Stomach smooth muscle (tissue), 2 donors: ENCODE measurements at regions not wholly inside any gene's neighbourhood (a gene's known extent, or its start where the extent isn't known, plus 50 kb on each side); places are given as distances from the start of the nearest gene placed in this dataset.

Experiments used
- H3K27ac ChIP-seq: one replicate; pipeline ENCODE4 v1.7.0; 2013; ENCODE audit warnings: mild to moderate bottlenecking, low read length, inconsistent platforms
- H3K27me3 ChIP-seq, 2 donors: one replicate each; pipeline ENCODE4 v1.7.0; 2013; ENCODE audit warnings: low read length in 2 of 2; ENCODE audit not compliant: insufficient read depth in 2 of 2, control insufficient read depth in 1 of 2
- H3K36me3 ChIP-seq, 2 donors: one replicate each; pipeline ENCODE4 v1.7.0; 2013; ENCODE audit warnings: low read length in 2 of 2; ENCODE audit not compliant: control insufficient read depth in 2 of 2, insufficient read depth in 2 of 2
- H3K4me1 ChIP-seq: one replicate; pipeline ENCODE4 v1.7.0; 2013; ENCODE audit warnings: low read length; ENCODE audit not compliant: control insufficient read depth, insufficient read depth
- H3K4me3 ChIP-seq, 2 donors: one replicate each; pipeline ENCODE4 v1.7.0; 2013; ENCODE audit warnings: low read length in 2 of 2
- H3K9ac ChIP-seq, 2 donors: one replicate each; pipeline ENCODE4 v1.7.0; 2013; ENCODE audit warnings: low read length in 2 of 2, mild to moderate bottlenecking in 1 of 2
- H3K9me3 ChIP-seq, 2 donors: one replicate each; pipeline ENCODE4 v1.7.0; 2013; ENCODE audit warnings: low read length in 2 of 2; ENCODE audit not compliant: control insufficient read depth in 2 of 2
- donor health status: healthy.
- donor health status: Pancreatic carcinoma.

GRCh38 chr4:141290771-141291170 is 70.1 kb downstream of the ZNF330 start:
- Histone ChIP-seq H3K9me3 (no peaks in the 10 kb centered on the region), H3K27me3 (no peaks in the 10 kb centered on the region), H3K4me1 (no peaks in the 10 kb centered on the region), H3K36me3 (no peaks in the 10 kb centered on the region), H3K27ac (no peak overlapping the region), H3K9ac (no peak overlapping the region), H3K4me3 (no peak overlapping the region)

- no peak overlapping the region for H3K9ac ChIP-seq
Observed at GRCh38 chr4:141294306-141294705, 73.6 kb downstream of the ZNF330 start.

GRCh38 chr4:141301216-141301615 is 80.5 kb downstream of the ZNF330 start:
- Histone ChIP-seq H3K27ac (no peak overlapping the region), H3K4me1 (no peaks in the 10 kb centered on the region), H3K4me3 (no peak overlapping the region), H3K36me3 (no peaks in the 10 kb centered on the region), H3K9me3 (no peaks in the 10 kb centered on the region), H3K9ac (no peak overlapping the region), H3K27me3 (no peaks in the 10 kb centered on the region)

More at GRCh38 chr4:141294306-141294705, 73.6 kb downstream of the ZNF330 start:
- Histone ChIP-seq H3K4me1 (no peaks in the 10 kb centered on the region), H3K4me3 (no peak overlapping the region), H3K27ac (no peak overlapping the region), H3K9me3 (no peaks in the 10 kb centered on the region), H3K36me3 (no peaks in the 10 kb centered on the region), H3K27me3 (no peaks in the 10 kb centered on the region)

DNA sequence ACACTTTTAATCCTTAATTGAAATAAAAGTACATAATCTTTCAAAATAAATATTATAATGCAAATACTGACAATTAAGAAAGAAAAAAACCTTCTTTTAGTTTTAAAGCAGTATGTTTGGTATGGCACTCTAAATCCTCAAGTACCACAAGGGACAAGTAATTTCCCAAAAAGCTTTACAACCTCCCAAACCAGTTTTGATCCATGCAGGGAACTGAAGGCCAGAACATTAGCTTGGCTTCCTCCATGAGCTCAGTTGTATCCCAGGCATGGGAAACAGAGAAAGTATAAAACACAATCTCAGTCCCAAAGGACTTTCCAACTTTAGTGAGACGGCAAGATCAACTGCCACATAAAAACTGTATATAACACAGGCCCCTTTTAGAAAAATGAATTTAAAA is 82.2 kb downstream of the ZNF330 start:
- H3K27me3 ChIP-seq, result no peaks in the 10 kb centered on the region
- H3K9ac ChIP-seq, result no peak overlapping the region
- H3K4me3 ChIP-seq, result no peak overlapping the region
- H3K9me3 ChIP-seq, result no peaks in the 10 kb centered on the region
- no peak overlapping the region for H3K27ac ChIP-seq
- peaks cover 2% of the 10 kb centered on the region for H3K4me1 ChIP-seq
- no peaks in the 10 kb centered on the region for H3K36me3 ChIP-seq

GRCh38 chr4:141304346-141304745 is 83.7 kb downstream of the ZNF330 start:
- H3K9me3 ChIP-seq, result no peaks in the 10 kb centered on the region
- H3K4me1 ChIP-seq, result peaks cover 2% of the 10 kb centered on the region
- no peaks in the 10 kb centered on the region for H3K36me3 ChIP-seq
- no peaks in the 10 kb centered on the region for H3K27me3 ChIP-seq
- H3K4me3 ChIP-seq, result no peak overlapping the region
- no peak overlapping the region for H3K9ac ChIP-seq
- H3K27ac ChIP-seq, result no peak overlapping the region

GRCh38 chr4:141306331-141306730 is 85.6 kb downstream of the ZNF330 start:
- H3K4me3 ChIP-seq, result no peak overlapping the region
- H3K36me3 ChIP-seq, result no peaks in the 10 kb centered on the region
- no peaks in the 10 kb centered on the region for H3K27me3 ChIP-seq
- H3K4me1 ChIP-seq, result peaks cover 2% of the 10 kb centered on the region
- H3K27ac ChIP-seq, result no peak overlapping the region
- no peaks in the 10 kb centered on the region for H3K9me3 ChIP-seq
- no peak overlapping the region for H3K9ac ChIP-seq

DNA sequence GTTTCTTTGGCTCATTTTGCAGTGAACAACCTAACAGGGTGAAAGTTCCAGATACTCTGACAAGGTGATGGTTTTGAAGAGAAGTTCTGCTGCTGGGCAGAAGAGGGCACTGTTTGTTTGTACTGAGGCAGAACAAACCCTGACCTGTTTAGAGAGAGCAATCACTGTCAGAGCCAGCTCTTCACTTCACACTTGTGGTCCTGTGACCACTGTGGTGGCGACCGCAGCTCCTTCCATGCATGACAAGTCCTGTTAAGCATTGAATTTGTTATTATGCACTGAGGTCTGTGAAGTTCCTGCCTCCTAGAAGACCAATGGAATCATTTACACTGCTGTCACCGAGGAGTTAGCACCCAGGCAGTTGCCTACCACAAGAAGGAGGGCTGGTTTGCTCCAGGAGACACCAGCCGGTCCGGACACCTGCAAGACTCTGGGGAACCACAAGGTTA is 86.6 kb downstream of the ZNF330 start:
- H3K9me3 ChIP-seq, result no peaks in the 10 kb centered on the region
- no peak overlapping the region for H3K4me3 ChIP-seq
- H3K27ac ChIP-seq, result no peak overlapping the region
- H3K27me3 ChIP-seq, result no peaks in the 10 kb centered on the region
- H3K36me3 ChIP-seq, result no peaks in the 10 kb centered on the region
- H3K9ac ChIP-seq, result no peak overlapping the region
- H3K4me1 ChIP-seq, result peaks cover 2% of the 10 kb centered on the region

- Histone ChIP-seq H3K9ac (no peak overlapping the region), H3K27me3 (no peaks in the 10 kb centered on the region), H3K4me3 (no peak overlapping the region), H3K9me3 (no peaks in the 10 kb centered on the region), H3K4me1 (peaks cover 2% of the 10 kb centered on the region), H3K27ac (no peak overlapping the region), H3K36me3 (no peaks in the 10 kb centered on the region)
Observed at GRCh38 chr4:141309874-141310273, 89.2 kb downstream of the ZNF330 start.

DNA sequence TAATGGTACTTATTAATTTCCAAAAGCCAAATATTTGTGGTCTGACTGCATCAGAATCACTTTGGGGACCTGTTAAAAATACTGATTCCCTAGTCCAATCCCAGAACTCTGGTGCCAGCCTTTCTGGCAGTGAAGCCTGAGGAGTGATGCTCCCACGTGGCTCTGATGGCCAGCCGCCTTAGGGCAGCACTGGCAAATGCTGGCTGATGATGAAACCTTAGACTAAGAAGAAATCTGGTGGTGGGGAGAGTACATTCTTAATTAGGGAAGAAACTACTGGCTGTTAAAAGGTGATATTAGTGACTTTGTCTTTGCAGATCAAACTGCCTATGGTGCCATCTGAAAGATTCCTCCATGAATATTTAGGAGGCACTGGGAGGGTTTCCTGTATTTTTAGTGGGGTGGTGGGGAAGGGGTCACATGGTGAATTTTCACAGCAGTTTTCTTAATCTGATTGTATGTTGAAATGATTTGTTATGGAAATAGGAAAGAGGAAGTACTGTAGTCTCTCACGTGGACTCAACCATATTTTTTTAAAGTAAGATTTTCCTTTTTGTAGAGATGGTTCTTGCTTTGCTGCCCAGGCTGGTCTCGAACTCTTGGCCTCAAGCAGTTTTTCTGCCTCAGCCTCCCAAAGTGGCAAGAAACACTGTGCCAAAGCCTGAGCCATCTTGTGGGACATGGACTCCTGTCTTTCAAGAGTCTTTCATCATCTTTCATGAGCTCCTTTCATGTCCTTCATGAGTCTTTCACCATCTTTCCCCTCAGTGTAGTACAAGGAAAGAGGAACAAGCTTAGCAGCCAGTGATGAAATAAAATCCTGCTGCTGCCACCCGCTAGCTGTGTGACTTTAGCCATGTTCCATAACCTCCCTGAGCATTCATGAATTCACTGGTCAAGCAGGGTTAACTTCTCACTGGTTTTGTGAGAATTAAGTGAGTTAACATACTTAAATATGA is 90.8 kb downstream of the ZNF330 start:
- Histone ChIP-seq H3K4me3 (no peak overlapping the region), H3K36me3 (no peaks in the 10 kb centered on the region), H3K9ac (no peak overlapping the region), H3K4me1 (peaks cover 2% of the 10 kb centered on the region), H3K27ac (no peak overlapping the region), H3K9me3 (no peaks in the 10 kb centered on the region), H3K27me3 (no peaks in the 10 kb centered on the region)

DNA sequence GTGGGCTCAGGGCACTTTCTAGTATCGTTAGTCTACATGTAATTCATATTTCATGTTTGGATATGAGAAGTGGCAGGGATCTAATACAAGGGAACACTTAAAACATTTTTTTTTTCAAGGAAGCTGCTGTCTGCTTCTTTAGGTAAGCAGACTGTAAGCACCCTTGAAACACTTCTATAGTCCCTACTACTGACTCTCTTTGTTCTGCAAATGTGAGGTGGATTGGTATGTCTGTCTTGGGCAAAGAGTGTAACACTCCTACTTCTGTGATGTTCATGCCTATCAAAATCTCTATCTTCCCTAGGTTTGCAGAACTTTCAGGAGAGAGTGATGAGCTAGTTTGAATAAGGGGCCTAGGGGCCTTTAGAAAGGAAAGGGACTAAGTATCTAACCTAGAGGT is 93.9 kb downstream of the ZNF330 start:
- Histone ChIP-seq H3K27me3 (no peaks in the 10 kb centered on the region), H3K4me1 (no peaks in the 10 kb centered on the region), H3K4me3 (no peak overlapping the region), H3K27ac (no peak overlapping the region), H3K36me3 (no peaks in the 10 kb centered on the region), H3K9me3 (no peaks in the 10 kb centered on the region), H3K9ac (no peak overlapping the region)

GRCh38 chr4:141328560-141329173 is 108.0 kb downstream of the ZNF330 start:
- Histone ChIP-seq H3K9ac (no peak overlapping the region), H3K36me3 (no peaks in the 10 kb centered on the region), H3K4me1 (no peaks in the 10 kb centered on the region), H3K27me3 (no peaks in the 10 kb centered on the region), H3K4me3 (no peak overlapping the region), H3K9me3 (no peaks in the 10 kb centered on the region), H3K27ac (no peak overlapping the region)
